Natural killer cell treated with Interleukin-12 subunit alpha and Interleukin-12 subunit beta and Interleukin-15 and Interleukin-18, amount 100 ng/mL, for 72 hours (primary cell): ENCODE measurements at regions not wholly inside any gene's neighbourhood (a gene's known extent, or its start where the extent isn't known, plus 50 kb on each side); places are given as distances from the start of the nearest gene placed in this dataset.
"Not testable (repeated sequence)": the region's sequence is repeated elsewhere in the genome, so short reads cannot be mapped to it uniquely, and the experiment has no call there.

Source experiments
- ATAC-seq, 2 donors: fragments of 150-1000 bp; cut with Tn5 transposase in 1 of 2; sonication (Bioruptor Pico), chemical (Tn5 transposase) in 1 of 2; 2 replicates each; pipeline ENCODE4 v1.10.0; 2021
- DNase-seq: peaks from one replicate; pipeline ENCODE4 v3.0.0; 2022; ENCODE audit warnings: low spot score
- H3K27ac Mint-ChIP-seq, 2 donors: 1 replicate in 1 of 2; 2 replicates in 1 of 2; pipeline ENCODE4 v1.8.0; 2022; ENCODE audit warnings: mixed read lengths in 2 of 2, mild to moderate bottlenecking in 1 of 2, moderate library complexity in 1 of 2
- H3K27me3 Mint-ChIP-seq, 2 donors: 1 replicate in 1 of 2; 2 replicates in 1 of 2; pipeline ENCODE4 v1.8.0; 2022; ENCODE audit warnings: mixed read lengths in 2 of 2
- H3K36me3 Mint-ChIP-seq: one replicate; pipeline ENCODE4 v1.8.0; 2022; ENCODE audit warnings: mixed read lengths
- H3K4me1 Mint-ChIP-seq, 2 donors: 1 replicate in 1 of 2; 2 replicates in 1 of 2; pipeline ENCODE4 v1.8.0; 2022; ENCODE audit warnings: low read depth in 2 of 2, mixed read lengths in 2 of 2, mild to moderate bottlenecking in 1 of 2
- H3K4me3 Mint-ChIP-seq: one replicate; pipeline ENCODE4 v1.8.0; 2022; ENCODE audit warnings: mixed read lengths
- H3K9me3 Mint-ChIP-seq: 2 replicates; pipeline ENCODE4 v1.8.0; 2022; ENCODE audit warnings: mixed read lengths

- no peak for ATAC-seq
- H3K4me3 Mint-ChIP-seq: no peak overlapping the region
- no peak overlapping the region for H3K27ac Mint-ChIP-seq
- H3K9me3 Mint-ChIP-seq: no peaks in the 10 kb centered on the region
- H3K36me3 Mint-ChIP-seq: no peaks in the 10 kb centered on the region
- peaks cover 24 to 54% of the 10 kb centered on the region in 2 donors for H3K27me3 Mint-ChIP-seq
- no peaks in the 10 kb centered on the region for H3K4me1 Mint-ChIP-seq
- no peak for DNase-seq
Measured at GRCh38 chr15:96468036-96468435, 137.5 kb downstream of the NR2F2 start.

- Mint-ChIP-seq H3K4me3 (no peak overlapping the region), H3K27me3 (peaks cover 26 to 48% of the 10 kb centered on the region in 2 donors), H3K27ac (no peak overlapping the region), H3K9me3 (no peaks in the 10 kb centered on the region), H3K36me3 (no peaks in the 10 kb centered on the region), H3K4me1 (no peaks in the 10 kb centered on the region)
- ATAC-seq (no peak), DNase-seq (no peak)
Measured at GRCh38 chr15:96470681-96471310, 140.3 kb downstream of the NR2F2 start.

- Mint-ChIP-seq H3K4me3 (no peak overlapping the region), H3K9me3 (no peaks in the 10 kb centered on the region), H3K27ac (no peak overlapping the region), H3K36me3 (no peaks in the 10 kb centered on the region), H3K27me3 (peaks cover 21 to 43% of the 10 kb centered on the region in 2 donors), H3K4me1 (no peaks in the 10 kb centered on the region)
- DNase-seq (no peak), ATAC-seq (no peak)
Measured at GRCh38 chr15:96472681-96473080, 142.2 kb downstream of the NR2F2 start.

- ATAC-seq: no peak
- Mint-ChIP-seq H3K4me1 (no peaks in the 10 kb centered on the region), H3K4me3 (no peak overlapping the region), H3K27me3 (peaks cover 17 to 37% of the 10 kb centered on the region in 2 donors), H3K36me3 (no peaks in the 10 kb centered on the region), H3K27ac (no peak overlapping the region), H3K9me3 (no peaks in the 10 kb centered on the region)
- no peak for DNase-seq
Measured at GRCh38 chr15:96473556-96473955, 143.1 kb downstream of the NR2F2 start.

- ATAC-seq: no peak
- peaks cover 15 to 32% of the 10 kb centered on the region in 2 donors for H3K27me3 Mint-ChIP-seq
- no peak overlapping the region for H3K27ac Mint-ChIP-seq
- DNase-seq: no peak
- no peaks in the 10 kb centered on the region for H3K36me3 Mint-ChIP-seq
- H3K4me1 Mint-ChIP-seq: no peaks in the 10 kb centered on the region
- peaks cover under 1% of the 10 kb centered on the region for H3K9me3 Mint-ChIP-seq
- no peak overlapping the region for H3K4me3 Mint-ChIP-seq
Measured at GRCh38 chr15:96474231-96474664, 143.7 kb downstream of the NR2F2 start.

GRCh38 chr15:96477227-96477626 is 146.7 kb downstream of the NR2F2 start:
- peaks cover 16 to 18% of the 10 kb centered on the region in 2 donors for H3K27me3 Mint-ChIP-seq

GRCh38 chr15:96484412-96484811 is 153.9 kb downstream of the NR2F2 start:
- H3K9me3 Mint-ChIP-seq, H3K27me3 Mint-ChIP-seq, H3K27ac Mint-ChIP-seq, H3K4me3 Mint-ChIP-seq, DNase-seq, ATAC-seq, H3K4me1 Mint-ChIP-seq, H3K36me3 Mint-ChIP-seq: not testable (repeated sequence)

More at GRCh38 chr15:96477227-96477626, 146.7 kb downstream of the NR2F2 start:
- H3K36me3 Mint-ChIP-seq: no peaks in the 10 kb centered on the region
- H3K4me3 Mint-ChIP-seq: no peak overlapping the region
- H3K27ac Mint-ChIP-seq: no peak overlapping the region
- H3K9me3 Mint-ChIP-seq: peaks cover 3% of the 10 kb centered on the region
- DNase-seq (no peak), ATAC-seq (no peak)
- H3K4me1 Mint-ChIP-seq: no peaks in the 10 kb centered on the region

GRCh38 chr15:96484830-96485229 is 154.3 kb downstream of the NR2F2 start:
- Mint-ChIP-seq H3K27me3 (peaks cover 10 to 12% of the 10 kb centered on the region in 2 donors), H3K36me3 (no peaks in the 10 kb centered on the region), H3K9me3 (no peaks in the 10 kb centered on the region), H3K4me3 (no peak overlapping the region), H3K4me1 (no peaks in the 10 kb centered on the region), H3K27ac (no peak overlapping the region)
- DNase-seq: no peak
- ATAC-seq: no peak

- H3K27ac Mint-ChIP-seq: no peak overlapping the region
- ATAC-seq: no peak
Measured at GRCh38 chr15:96487245-96487644, 156.7 kb downstream of the NR2F2 start.

GRCh38 chr15:96491066-96491699 is 160.7 kb downstream of the NR2F2 start:
- peaks cover 4 to 12% of the 10 kb centered on the region in 2 donors for H3K4me1 Mint-ChIP-seq
- peaks cover 18 to 22% of the 10 kb centered on the region in 2 donors for H3K27me3 Mint-ChIP-seq
- not testable (repeated sequence) for H3K27ac Mint-ChIP-seq, ATAC-seq, H3K9me3 Mint-ChIP-seq, H3K4me3 Mint-ChIP-seq, H3K36me3 Mint-ChIP-seq, DNase-seq

More at GRCh38 chr15:96487245-96487644, 156.7 kb downstream of the NR2F2 start:
- Mint-ChIP-seq H3K36me3 (no peaks in the 10 kb centered on the region), H3K27me3 (peaks cover 6 to 15% of the 10 kb centered on the region in 2 donors), H3K9me3 (no peaks in the 10 kb centered on the region), H3K4me3 (no peak overlapping the region), H3K4me1 (peaks cover 0 to 6% of the 10 kb centered on the region in 2 donors)
- DNase-seq: no peak

GRCh38 chr15:96491700-96492644 is 161.5 kb downstream of the NR2F2 start:
- not testable (repeated sequence) for DNase-seq, H3K9me3 Mint-ChIP-seq, H3K27ac Mint-ChIP-seq, H3K4me3 Mint-ChIP-seq, ATAC-seq, H3K36me3 Mint-ChIP-seq
- peaks cover 4 to 12% of the 10 kb centered on the region in 2 donors for H3K4me1 Mint-ChIP-seq
- H3K27me3 Mint-ChIP-seq: peaks cover 23 to 27% of the 10 kb centered on the region in 2 donors

GRCh38 chr15:96494505-96494904 is 164.0 kb downstream of the NR2F2 start:
- H3K27ac Mint-ChIP-seq: no peak overlapping the region
- DNase-seq (no peak), ATAC-seq (no peak)
- peaks cover 4 to 12% of the 10 kb centered on the region in 2 donors for H3K4me1 Mint-ChIP-seq
- H3K9me3 Mint-ChIP-seq: peaks cover 7% of the 10 kb centered on the region
- H3K27me3 Mint-ChIP-seq: peaks cover 26 to 33% of the 10 kb centered on the region in 2 donors
- no peaks in the 10 kb centered on the region for H3K36me3 Mint-ChIP-seq
- H3K4me3 Mint-ChIP-seq: no peak overlapping the region

GRCh38 chr15:96495386-96495785 is 164.9 kb downstream of the NR2F2 start:
- no peak overlapping the region for H3K27ac Mint-ChIP-seq
- peaks cover 7% of the 10 kb centered on the region for H3K9me3 Mint-ChIP-seq
- H3K36me3 Mint-ChIP-seq: no peaks in the 10 kb centered on the region
- DNase-seq: no peak
- no peak for ATAC-seq
- no peak overlapping the region for H3K4me3 Mint-ChIP-seq
- H3K27me3 Mint-ChIP-seq: peaks cover 26 to 27% of the 10 kb centered on the region in 2 donors
- H3K4me1 Mint-ChIP-seq: peaks cover 4 to 12% of the 10 kb centered on the region in 2 donors
